Activated CD8-positive, alpha-beta memory T cell treated with anti-CD3 and anti-CD28 coated beads, Interleukin-2, amount 10 ng/mL, durations not matched to agents 7 days and 5 days (primary cell): ENCODE measurements at regions not wholly inside any gene's neighbourhood (a gene's known extent, or its start where the extent isn't known, plus 50 kb on each side); places are given as distances from the start of the nearest gene placed in this dataset.

ENCODE experiments used
- ATAC-seq: fragments of 150-1000 bp; cut with Tn5 transposase; one replicate; pipeline ENCODE4 v1.10.0; 2021; ENCODE audit warnings: moderate library complexity
- CTCF ChIA-PET: fragments of 350-600 bp; sonication (Branson Sonifier 250); formaldehyde crosslinking; loops from one replicate; lab custom pipeline; 2021; ENCODE audit warnings: antibody characterized with exemption; lab: Charles Lee
- DNase-seq: peaks from one replicate; pipeline ENCODE4 v3.0.0-alpha.2; 2020
- H3K27ac Mint-ChIP-seq: one replicate; pipeline ENCODE4 v1.8.0; 2021; ENCODE audit warnings: mild to moderate bottlenecking, mixed read lengths
- H3K27me3 Mint-ChIP-seq: one replicate; pipeline ENCODE4 v1.8.0; 2021; ENCODE audit warnings: mixed read lengths
- H3K36me3 Mint-ChIP-seq: one replicate; pipeline ENCODE4 v1.8.0; 2021; ENCODE audit warnings: mild to moderate bottlenecking, mixed read lengths
- H3K4me1 Mint-ChIP-seq: one replicate; pipeline ENCODE4 v1.8.0; 2021; ENCODE audit warnings: mixed read lengths
- H3K4me3 Mint-ChIP-seq: one replicate; pipeline ENCODE4 v1.8.0; 2021; ENCODE audit warnings: mild to moderate bottlenecking, moderate library complexity, mixed read lengths
- H3K9me3 Mint-ChIP-seq: one replicate; pipeline ENCODE4 v1.8.0; 2022; ENCODE audit warnings: low read depth, mixed read lengths

GRCh38 chr6:137998461-137999019 is 108.7 kb downstream of the PERP start:
- CTCF ChIA-PET, result interaction anchor here (11.5 kb wide), 1 partner anchor 19 kb away, joined by 75 read pairs; no protein-coding TSS in a partner anchor
- no peak for DNase-seq
- H3K36me3 Mint-ChIP-seq, result no peaks in the 10 kb centered on the region
- peaks cover 4% of the 10 kb centered on the region for H3K4me1 Mint-ChIP-seq
- H3K27ac Mint-ChIP-seq, result no peak overlapping the region
- no peaks in the 10 kb centered on the region for H3K9me3 Mint-ChIP-seq
- ATAC-seq, result no peak
- H3K4me3 Mint-ChIP-seq, result no peak overlapping the region
- peaks cover 5% of the 10 kb centered on the region for H3K27me3 Mint-ChIP-seq

- Mint-ChIP-seq H3K4me1 (peaks cover 6% of the 10 kb centered on the region), H3K4me3 (no peak overlapping the region), H3K27ac (no peak overlapping the region), H3K9me3 (no peaks in the 10 kb centered on the region), H3K36me3 (no peaks in the 10 kb centered on the region), H3K27me3 (peaks cover 3% of the 10 kb centered on the region)
- ATAC-seq (no peak), DNase-seq (no peak)
- CTCF ChIA-PET, result interaction anchor here (0.9 to 11.5 kb wide), 4 partner anchors 21 to 412 kb away, joined by 3 to 75 read pairs (median 9); partner anchors contain the start of gene TNFAIP3
Measured at GRCh38 chr6:137999815-138000214, 107.4 kb downstream of the PERP start.

- H3K4me3 Mint-ChIP-seq, result no peak overlapping the region
- DNase-seq (no peak), ATAC-seq (no peak)
- no peak overlapping the region for H3K27ac Mint-ChIP-seq
- H3K9me3 Mint-ChIP-seq, result no peaks in the 10 kb centered on the region
- H3K27me3 Mint-ChIP-seq, result peaks cover 3% of the 10 kb centered on the region
- H3K36me3 Mint-ChIP-seq, result no peaks in the 10 kb centered on the region
- H3K4me1 Mint-ChIP-seq, result peaks cover 9% of the 10 kb centered on the region
- CTCF ChIA-PET, result interaction anchor here (0.7 to 11.5 kb wide), 17 partner anchors 10 to 413 kb away, joined by 3 to 79 read pairs (median 4); partner anchors contain the start of gene TNFAIP3
Measured at GRCh38 chr6:138000941-138001340, 106.3 kb downstream of the PERP start.

GRCh38 chr6:138001750-138002349 is 105.4 kb downstream of the PERP start:
- no peak overlapping the region for H3K27ac Mint-ChIP-seq
- ATAC-seq (no peak), DNase-seq (peak; percentile 77)
- H3K27me3 Mint-ChIP-seq, result peaks cover 3% of the 10 kb centered on the region
- no peak overlapping the region for H3K4me3 Mint-ChIP-seq
- H3K4me1 Mint-ChIP-seq, result peaks cover 11% of the 10 kb centered on the region
- CTCF ChIA-PET, result interaction anchor here (0.6 to 11.5 kb wide), 13 partner anchors 11 to 334 kb away, joined by 3 to 79 read pairs (median 7); partner anchors contain the start of genes PERP and TNFAIP3
- no peaks in the 10 kb centered on the region for H3K36me3 Mint-ChIP-seq
- H3K9me3 Mint-ChIP-seq, result no peaks in the 10 kb centered on the region

- DNase-seq (no peak), ATAC-seq (no peak)
- H3K4me1 Mint-ChIP-seq, result peaks cover 11% of the 10 kb centered on the region
- no peaks in the 10 kb centered on the region for H3K36me3 Mint-ChIP-seq
- H3K9me3 Mint-ChIP-seq, result no peaks in the 10 kb centered on the region
- CTCF ChIA-PET, result interaction anchor here (0.7 to 11.5 kb wide), 30 partner anchors 9 to 518 kb away, joined by 3 to 79 read pairs (median 4); partner anchors contain the start of genes HEBP2, PERP and TNFAIP3
- no peak overlapping the region for H3K4me3 Mint-ChIP-seq
- H3K27ac Mint-ChIP-seq, result no peak overlapping the region
- H3K27me3 Mint-ChIP-seq, result peaks cover 3% of the 10 kb centered on the region
Measured at GRCh38 chr6:138004430-138005287, 102.6 kb downstream of the PERP start.

- ATAC-seq, result no peak
- CTCF ChIA-PET, result interaction anchor here (0.6 to 11.5 kb wide), 21 partner anchors 10 to 694 kb away, joined by 3 to 79 read pairs (median 4); partner anchors contain the start of genes HEBP2 and TNFAIP3
- Mint-ChIP-seq H3K9me3 (no peaks in the 10 kb centered on the region), H3K36me3 (no peaks in the 10 kb centered on the region), H3K27me3 (peaks cover 3% of the 10 kb centered on the region), H3K27ac (no peak overlapping the region), H3K4me3 (no peak overlapping the region), H3K4me1 (peaks cover 11% of the 10 kb centered on the region)
- DNase-seq, result no peak
Measured at GRCh38 chr6:138005846-138006245, 101.4 kb downstream of the PERP start.

GRCh38 chr6:138007014-138007472 is 100.2 kb downstream of the PERP start:
- H3K36me3 Mint-ChIP-seq, result no peaks in the 10 kb centered on the region
- DNase-seq, result no peak
- peaks cover 7% of the 10 kb centered on the region for H3K4me1 Mint-ChIP-seq
- H3K4me3 Mint-ChIP-seq, result no peak overlapping the region
- H3K9me3 Mint-ChIP-seq, result no peaks in the 10 kb centered on the region
- H3K27me3 Mint-ChIP-seq, result peaks cover 3% of the 10 kb centered on the region
- peak; percentile 20 for ATAC-seq
- no peak overlapping the region for H3K27ac Mint-ChIP-seq
- CTCF ChIA-PET, result interaction anchor here (0.6 to 11.5 kb wide), 23 partner anchors 10 to 592 kb away, joined by 3 to 79 read pairs (median 4); partner anchors contain the start of gene TNFAIP3

GRCh38 chr6:138008791-138009190 is 98.4 kb downstream of the PERP start:
- ATAC-seq (no peak), DNase-seq (no peak)
- no peak overlapping the region for H3K4me3 Mint-ChIP-seq
- no peak overlapping the region for H3K27ac Mint-ChIP-seq
- H3K4me1 Mint-ChIP-seq, result peaks cover 7% of the 10 kb centered on the region
- CTCF ChIA-PET, result interaction anchor here (0.7 to 11.5 kb wide), 6 partner anchors 12 to 202 kb away, joined by 3 to 75 read pairs (median 3); no protein-coding TSS in a partner anchor
- H3K9me3 Mint-ChIP-seq, result no peaks in the 10 kb centered on the region
- no peaks in the 10 kb centered on the region for H3K36me3 Mint-ChIP-seq
- H3K27me3 Mint-ChIP-seq, result no peaks in the 10 kb centered on the region

GRCh38 chr6:138011413-138011812 is 95.8 kb downstream of the PERP start:
- CTCF ChIA-PET, result no interaction called here
- no peak overlapping the region for H3K4me3 Mint-ChIP-seq

GRCh38 chr6:138012682-138013081 is 94.5 kb downstream of the PERP start:
- H3K4me1 Mint-ChIP-seq, result no peaks in the 10 kb centered on the region
- CTCF ChIA-PET, result interaction anchor here (1.0 to 1.8 kb wide), 2 partner anchors 8 to 12 kb away, joined by 3 to 5 read pairs; no protein-coding TSS in a partner anchor
- no peak for DNase-seq
- H3K4me3 Mint-ChIP-seq, result no peak overlapping the region
- no peaks in the 10 kb centered on the region for H3K36me3 Mint-ChIP-seq
- H3K9me3 Mint-ChIP-seq, result no peaks in the 10 kb centered on the region
- ATAC-seq, result no peak
- H3K27me3 Mint-ChIP-seq, result peaks cover 9% of the 10 kb centered on the region
- no peak overlapping the region for H3K27ac Mint-ChIP-seq

More at GRCh38 chr6:138011413-138011812, 95.8 kb downstream of the PERP start:
- no peak overlapping the region for H3K27ac Mint-ChIP-seq
- DNase-seq (no peak), ATAC-seq (no peak)
- no peaks in the 10 kb centered on the region for H3K27me3 Mint-ChIP-seq
- no peaks in the 10 kb centered on the region for H3K36me3 Mint-ChIP-seq
- H3K9me3 Mint-ChIP-seq, result no peaks in the 10 kb centered on the region
- H3K4me1 Mint-ChIP-seq, result no peaks in the 10 kb centered on the region

GRCh38 chr6:138013959-138014358 is 93.3 kb downstream of the PERP start:
- H3K9me3 Mint-ChIP-seq, result no peaks in the 10 kb centered on the region
- H3K36me3 Mint-ChIP-seq, result no peaks in the 10 kb centered on the region
- H3K4me3 Mint-ChIP-seq, result no peak overlapping the region
- peaks cover 9% of the 10 kb centered on the region for H3K27me3 Mint-ChIP-seq
- no peak for ATAC-seq
- no peak overlapping the region for H3K27ac Mint-ChIP-seq
- H3K4me1 Mint-ChIP-seq, result no peaks in the 10 kb centered on the region
- no peak for DNase-seq
- CTCF ChIA-PET, result interaction anchor here (1.0 to 1.8 kb wide), 2 partner anchors 9 to 13 kb away, joined by 3 to 5 read pairs; no protein-coding TSS in a partner anchor

GRCh38 chr6:138017166-138017757 is 90.0 kb downstream of the PERP start:
- Mint-ChIP-seq H3K27me3 (peaks cover 20% of the 10 kb centered on the region), H3K4me1 (no peaks in the 10 kb centered on the region), H3K27ac (no peak overlapping the region), H3K4me3 (no peak overlapping the region), H3K9me3 (no peaks in the 10 kb centered on the region), H3K36me3 (no peaks in the 10 kb centered on the region)
- CTCF ChIA-PET, result interaction anchor here (0.6 to 1.5 kb wide), 2 partner anchors 11 to 12 kb away, joined by 3 to 5 read pairs; no protein-coding TSS in a partner anchor
- ATAC-seq (no peak), DNase-seq (no peak)
